HG03139 (cell line): ENCODE measurements at regions not wholly inside any gene's neighbourhood (a gene's known extent, or its start where the extent isn't known, plus 50 kb on each side); places are given as distances from the start of the nearest gene placed in this dataset.

Experiments
- ATAC-seq: cut with Tn5 transposase; IDR thresholded peaks from one replicate; pipeline ENCODE4 v1.9.1; 2021; ENCODE audit not compliant: unreplicated experiment

GRCh38 chr16:64417711-64418227 is 704.1 kb downstream of the CDH11 start:
- no peak for ATAC-seq

GRCh38 chr16:64416216-64417005 is 705.5 kb downstream of the CDH11 start:
- ATAC-seq: no peak

- no peak for ATAC-seq
Observed at GRCh38 chr16:64412578-64413280, 709.1 kb downstream of the CDH11 start.

- ATAC-seq: no peak
Observed at GRCh38 chr16:64410306-64410705, 711.6 kb downstream of the CDH11 start.

DNA sequence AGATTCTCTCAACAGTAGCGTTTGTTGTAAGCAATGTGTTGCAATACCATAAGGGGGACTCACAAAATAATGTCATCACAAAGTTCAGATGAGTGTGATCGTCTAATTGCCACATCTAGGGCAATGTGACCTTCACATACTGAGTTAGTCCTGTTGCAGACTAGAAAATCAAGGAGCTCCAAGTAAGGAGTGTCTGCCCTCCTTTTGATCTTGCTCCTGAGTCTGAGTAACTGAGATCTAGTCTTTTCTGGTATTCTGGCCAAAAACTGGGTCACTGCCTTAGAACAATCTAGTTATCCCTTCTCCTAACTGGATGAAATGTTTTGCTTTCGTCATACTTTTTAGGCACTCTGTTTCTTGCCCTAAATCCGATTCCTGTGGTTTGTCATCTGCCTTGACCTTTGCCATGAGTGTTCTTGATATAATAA is 712.1 kb downstream of the CDH11 start:
- ATAC-seq: no peak

DNA sequence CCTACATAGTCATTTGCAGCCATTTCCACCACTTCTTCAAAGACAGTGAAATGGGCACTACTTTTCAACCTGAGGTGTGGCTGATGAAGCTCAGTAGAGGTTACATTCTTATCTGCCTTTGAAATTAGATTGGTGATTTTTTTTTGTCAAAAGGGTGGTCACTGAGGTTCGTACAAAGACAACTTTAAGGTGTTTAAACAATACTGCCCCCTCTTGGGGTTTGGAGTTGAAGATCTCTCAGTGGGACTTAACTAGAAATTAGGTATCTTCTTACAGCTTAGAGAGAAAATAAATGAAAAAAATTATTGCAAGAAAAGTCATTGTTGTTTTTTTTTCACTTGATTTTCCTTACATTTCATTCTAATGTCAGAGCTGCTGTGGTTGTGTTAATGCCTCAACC is 713.2 kb downstream of the CDH11 start:
- ATAC-seq: no peak

- no peak for ATAC-seq
Observed at GRCh38 chr16:64406770-64407181, 715.1 kb downstream of the CDH11 start.

DNA sequence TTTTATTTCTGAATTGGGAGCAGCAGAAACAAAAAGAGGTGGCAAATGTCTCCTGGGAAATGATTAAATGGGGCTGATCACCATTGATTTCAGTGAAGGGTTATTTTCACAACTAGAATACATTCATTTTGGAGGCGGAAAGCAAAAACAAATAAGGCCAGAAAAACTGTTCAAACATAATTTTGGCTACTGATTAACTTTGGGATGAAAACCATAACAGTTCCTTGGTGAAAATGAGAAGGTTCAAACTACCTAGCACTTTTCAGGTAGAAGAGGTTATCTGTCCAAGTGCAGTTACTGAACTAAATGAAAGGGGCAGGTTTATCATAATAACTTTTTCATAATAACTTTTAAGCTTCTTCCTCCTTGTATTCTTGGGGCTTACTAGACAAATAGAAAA is 718.5 kb downstream of the CDH11 start:
- ATAC-seq: no peak

DNA sequence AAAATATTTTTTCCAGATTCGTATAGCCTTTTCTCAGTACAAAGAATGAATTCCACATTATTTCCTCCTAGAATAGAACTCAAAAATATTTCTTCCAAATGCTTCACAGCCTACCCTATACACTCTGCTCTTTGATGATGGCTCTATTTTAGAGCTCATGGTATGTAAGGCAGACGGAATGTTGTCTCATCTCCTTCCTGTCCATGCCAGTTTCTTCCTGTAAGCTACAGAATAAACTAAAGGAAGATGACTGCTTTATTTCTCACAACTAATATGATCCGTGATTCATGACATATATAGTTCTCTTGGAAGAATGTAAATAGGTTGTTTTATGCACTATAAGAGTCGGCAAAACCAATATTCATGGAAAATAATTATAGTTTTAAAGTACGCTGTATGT is 723.1 kb downstream of the CDH11 start:
- ATAC-seq: no peak

- no peak for ATAC-seq
Observed at GRCh38 chr16:64397945-64398508, 723.8 kb downstream of the CDH11 start.

DNA sequence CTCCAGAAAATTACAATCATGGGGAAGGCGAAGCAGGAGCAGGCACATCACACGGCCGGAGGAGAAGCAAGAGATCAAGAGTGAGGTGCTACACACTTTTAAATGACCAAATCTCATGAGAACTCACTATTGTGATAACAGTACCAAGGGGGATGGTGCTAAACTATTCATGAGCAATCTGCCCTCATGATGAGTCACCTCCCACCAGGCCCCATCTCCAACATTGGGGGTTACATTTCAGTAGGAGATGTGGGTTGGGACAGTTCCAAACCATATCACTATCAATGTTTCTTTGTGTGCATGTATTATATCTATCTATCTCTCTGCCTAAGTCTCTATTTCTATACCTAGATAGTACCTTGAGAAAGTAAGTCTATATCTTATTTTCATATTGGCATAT is 724.8 kb downstream of the CDH11 start:
- no peak for ATAC-seq

GRCh38 chr16:64394061-64394460 is 727.8 kb downstream of the CDH11 start:
- ATAC-seq: no peak

DNA sequence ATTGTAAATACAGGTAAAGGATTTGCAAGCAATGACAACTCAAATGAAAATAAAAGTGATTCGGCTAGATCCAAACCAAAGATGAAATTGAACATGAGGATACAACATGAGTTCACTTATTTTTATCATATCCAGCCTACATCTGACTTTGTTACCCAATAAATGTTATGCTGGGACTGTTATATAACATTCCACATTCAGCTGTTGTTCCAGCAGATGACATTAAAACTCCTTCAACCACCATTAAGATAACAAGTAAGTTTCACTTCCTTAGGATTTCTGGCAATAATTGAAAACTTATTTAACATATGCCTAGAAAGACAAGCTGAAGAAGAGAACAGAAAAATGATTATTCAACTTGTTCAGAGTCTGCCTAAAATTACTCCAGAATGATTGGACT is 729.4 kb downstream of the CDH11 start:
- ATAC-seq: no peak

- ATAC-seq: no peak
Observed at GRCh38 chr16:64391063-64391600, 730.7 kb downstream of the CDH11 start.

DNA sequence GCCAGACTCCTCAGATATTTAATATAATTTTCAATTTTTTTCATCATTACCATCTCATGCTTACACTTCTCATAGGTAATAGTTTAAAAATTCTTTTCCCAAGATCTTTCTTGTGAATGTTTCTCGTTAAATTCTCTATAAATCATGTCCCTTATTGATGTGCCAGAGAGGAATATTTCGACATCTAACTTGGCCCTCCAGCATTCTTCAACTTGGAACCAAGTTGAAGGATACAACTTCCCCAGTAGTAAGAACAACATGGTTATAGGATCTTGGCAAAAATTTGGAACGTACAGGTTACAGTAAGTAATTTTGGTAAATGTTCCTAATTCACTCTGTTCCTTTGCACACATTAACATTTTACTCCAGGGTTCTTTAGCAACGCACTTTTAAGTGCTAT is 731.8 kb downstream of the CDH11 start:
- no peak for ATAC-seq

DNA sequence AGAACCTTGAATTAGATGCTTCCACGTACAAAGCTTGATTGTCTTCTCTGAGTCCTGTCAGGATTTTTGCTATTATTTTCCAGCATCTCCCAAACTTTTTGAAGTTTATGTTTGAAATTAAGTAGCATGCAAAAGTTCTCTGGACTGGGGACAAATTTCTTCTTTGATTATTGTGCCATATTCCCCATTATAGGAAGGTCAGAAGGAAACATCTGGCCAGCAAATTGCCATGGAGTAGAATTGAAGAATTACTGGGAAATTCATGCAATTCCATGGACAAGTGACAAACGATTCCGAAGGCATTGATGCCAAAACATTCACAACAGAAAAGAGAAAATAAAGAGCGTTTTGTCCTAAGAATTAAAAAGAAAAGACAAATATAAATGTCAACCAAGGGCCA is 737.2 kb downstream of the CDH11 start:
- no peak for ATAC-seq

- no peak for ATAC-seq
Observed at GRCh38 chr16:64381979-64382378, 739.9 kb downstream of the CDH11 start.

- ATAC-seq: no peak
Observed at GRCh38 chr16:64380751-64381150, 741.1 kb downstream of the CDH11 start.

- no peak for ATAC-seq
Observed at GRCh38 chr16:64375391-64375980, 746.4 kb downstream of the CDH11 start.

- ATAC-seq: no peak
Observed at GRCh38 chr16:64370112-64370511, 751.8 kb downstream of the CDH11 start.

- no peak for ATAC-seq
Observed at GRCh38 chr16:64365448-64365931, 756.4 kb downstream of the CDH11 start.
